NCI-H748 (cell line): ENCODE measurements at regions not wholly inside any gene's neighbourhood (a gene's known extent, or its start where the extent isn't known, plus 50 kb on each side); places are given as distances from the start of the nearest gene placed in this dataset.

Experiments used
- DNase-seq: peaks from one replicate; lab custom pipeline; 2025; ENCODE audit not compliant: unreplicated experiment; lab: John Stamatoyannopoulos, UW

DNA sequence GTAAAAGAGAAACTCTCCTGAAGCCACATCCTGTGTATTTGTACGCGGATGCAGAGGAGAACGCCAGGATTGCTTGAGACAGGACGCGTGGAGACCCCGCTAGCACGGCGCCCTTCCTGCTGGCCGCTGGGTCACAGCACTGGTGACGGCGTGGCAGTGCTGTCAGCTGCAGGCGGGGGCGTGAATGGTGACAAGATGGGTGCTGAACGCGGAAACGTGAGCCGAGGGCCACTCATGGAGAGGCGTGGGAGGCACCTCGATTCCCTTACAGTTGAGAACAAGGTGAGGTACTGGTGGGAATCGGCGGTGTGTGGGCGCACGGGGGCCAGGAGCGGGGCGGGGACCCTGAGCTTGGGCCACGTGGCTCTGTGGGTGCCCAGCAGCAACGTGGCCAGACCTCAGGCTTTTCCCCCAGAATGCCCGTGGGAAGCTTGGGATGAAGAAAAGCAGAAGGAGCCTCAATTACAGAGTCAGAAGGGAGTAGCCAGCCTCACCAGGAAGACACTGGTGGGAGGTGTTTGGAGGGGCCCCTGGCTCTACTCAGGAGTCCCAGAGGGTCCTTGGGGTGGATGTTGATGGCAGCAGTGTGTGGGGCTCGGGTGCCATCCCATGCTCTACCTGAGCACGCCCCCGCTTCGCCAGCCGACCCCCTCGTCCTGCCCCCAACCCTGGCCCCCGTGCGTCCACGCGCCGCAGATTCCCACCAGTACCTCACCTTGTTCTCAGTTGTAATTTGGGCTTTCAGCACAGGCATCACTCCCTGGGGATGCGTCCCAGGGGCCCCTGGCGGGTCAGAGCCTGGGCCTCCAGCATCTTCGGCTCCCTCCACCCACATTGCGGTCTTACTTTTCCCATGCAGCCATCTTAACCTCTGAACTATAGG lies 208.4 kb upstream of the TCERG1L start:
- no peak for DNase-seq

GRCh38 chr10:131531265-131532190 lies 220.0 kb upstream of the TCERG1L start:
- no peak for DNase-seq

DNA sequence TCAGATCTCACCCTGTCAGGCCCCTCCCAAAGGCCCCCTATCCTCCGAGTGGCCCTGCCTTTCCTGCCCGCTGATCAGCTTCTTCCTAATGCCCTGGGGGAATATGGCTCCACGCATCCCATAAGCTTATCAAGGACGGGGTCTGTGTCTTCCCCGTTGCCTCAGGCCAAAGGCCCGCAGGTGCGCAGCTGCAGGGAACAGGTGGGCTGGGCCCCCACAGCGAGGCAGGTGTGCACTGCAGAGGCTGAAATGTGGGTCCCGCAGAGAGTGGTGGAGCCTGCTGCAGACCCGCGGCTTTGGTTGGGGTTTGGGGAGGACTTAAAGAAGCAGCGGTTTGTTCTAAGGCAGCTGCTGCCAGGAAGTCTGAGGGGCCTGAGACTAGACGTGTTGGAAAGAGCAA lies 220.8 kb upstream of the TCERG1L start:
- DNase-seq: peak; percentile 18

DNA sequence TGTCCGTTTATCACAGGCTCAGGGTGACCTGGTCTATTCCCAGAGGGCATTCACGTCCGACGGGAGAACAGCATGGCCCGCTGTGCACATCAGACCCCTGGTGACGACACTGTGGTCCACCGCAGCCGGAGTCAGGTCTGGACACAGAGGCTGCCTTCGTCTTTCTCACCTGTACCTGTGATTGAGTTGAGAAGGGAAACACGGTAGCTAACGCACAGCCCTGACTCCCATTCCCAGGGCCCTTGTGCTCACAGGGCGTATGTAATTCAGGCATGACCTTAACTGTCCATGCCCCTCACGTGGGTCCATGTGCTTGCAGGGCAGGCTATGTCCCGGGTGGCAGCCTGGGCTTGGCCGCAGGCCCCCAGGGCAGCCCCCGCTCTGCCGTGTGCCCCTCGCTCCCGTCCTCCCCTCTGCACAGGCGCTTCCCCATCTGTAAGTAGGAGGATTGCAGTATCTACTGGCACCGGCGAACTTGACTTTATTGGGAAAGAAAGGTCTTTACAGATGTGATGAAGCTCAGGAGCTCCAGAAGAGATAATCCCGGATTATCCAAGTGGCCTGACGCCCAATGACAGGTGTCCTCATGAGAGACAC lies 221.3 kb upstream of the TCERG1L start:
- DNase-seq: no peak

GRCh38 chr10:131533846-131534526 lies 222.5 kb upstream of the TCERG1L start:
- no peak for DNase-seq

- DNase-seq: no peak
Observed at GRCh38 chr10:131534836-131535235, 223.3 kb upstream of the TCERG1L start.

GRCh38 chr10:131536676-131537075 lies 225.2 kb upstream of the TCERG1L start:
- no peak for DNase-seq

DNA sequence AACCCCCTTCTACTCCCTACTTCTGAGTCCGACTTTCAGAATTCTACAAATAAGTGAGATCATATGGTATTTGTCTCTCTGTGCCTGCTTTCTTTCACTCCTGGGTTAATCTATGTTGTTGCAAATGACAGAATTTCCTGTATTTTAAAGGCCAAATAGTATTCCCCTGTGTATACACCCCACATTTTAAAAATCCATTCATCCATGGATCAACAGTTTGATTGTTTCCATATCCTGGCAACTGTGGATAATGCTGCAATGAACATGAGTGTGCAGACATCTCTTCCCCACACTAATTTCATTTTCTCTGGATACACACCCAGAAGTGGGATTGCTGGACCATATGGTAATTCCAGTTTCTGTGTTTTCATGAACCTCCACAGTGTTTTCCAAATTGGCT lies 225.8 kb upstream of the TCERG1L start:
- no peak for DNase-seq

GRCh38 chr10:131544495-131544894 lies 233.0 kb upstream of the TCERG1L start:
- DNase-seq: no peak

- DNase-seq: no peak
Observed at GRCh38 chr10:131546086-131546810, 234.7 kb upstream of the TCERG1L start.

- DNase-seq: no peak
Observed at GRCh38 chr10:131547129-131547799, 235.7 kb upstream of the TCERG1L start.

DNA sequence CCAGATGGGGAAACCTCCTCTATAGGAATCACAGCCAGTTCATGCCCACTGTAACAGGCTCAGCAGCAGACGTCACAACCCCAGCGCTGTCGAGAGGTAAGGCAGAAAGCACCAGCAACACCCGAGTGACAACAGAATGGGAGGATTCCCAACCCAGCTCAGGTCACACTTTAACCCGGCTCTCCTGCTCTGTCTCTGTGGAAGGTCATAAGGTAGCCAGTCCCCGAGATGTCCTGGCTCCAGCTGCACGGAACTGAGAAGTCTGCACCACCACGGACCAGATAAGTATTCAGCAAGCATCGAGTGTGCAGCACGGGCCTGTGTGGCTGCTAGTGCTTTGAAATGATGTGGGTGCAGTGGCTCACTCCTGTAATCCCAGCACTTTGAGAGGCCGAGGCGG lies 236.7 kb upstream of the TCERG1L start:
- no peak for DNase-seq

DNA sequence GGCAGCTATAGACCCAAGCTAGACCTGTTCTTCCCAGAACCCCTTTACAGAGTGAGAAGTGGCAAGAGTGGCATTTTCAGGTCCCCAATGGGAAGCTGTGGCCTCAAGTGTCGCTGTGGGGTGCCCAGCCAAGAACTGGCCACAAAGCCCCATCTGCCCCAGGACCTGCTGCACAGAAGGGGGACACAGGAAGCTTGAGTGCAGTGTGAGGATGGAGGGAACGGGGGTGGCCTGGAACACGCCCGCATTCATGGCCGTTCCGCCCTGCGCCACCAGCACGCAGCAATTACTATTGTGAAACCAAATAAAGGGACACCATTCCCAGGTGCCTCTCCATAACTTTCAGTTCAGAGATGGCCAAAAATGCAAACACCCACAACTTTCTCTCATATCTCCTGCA lies 237.6 kb upstream of the TCERG1L start:
- no peak for DNase-seq

GRCh38 chr10:131553121-131553520 lies 241.6 kb upstream of the TCERG1L start:
- no peak for DNase-seq

DNA sequence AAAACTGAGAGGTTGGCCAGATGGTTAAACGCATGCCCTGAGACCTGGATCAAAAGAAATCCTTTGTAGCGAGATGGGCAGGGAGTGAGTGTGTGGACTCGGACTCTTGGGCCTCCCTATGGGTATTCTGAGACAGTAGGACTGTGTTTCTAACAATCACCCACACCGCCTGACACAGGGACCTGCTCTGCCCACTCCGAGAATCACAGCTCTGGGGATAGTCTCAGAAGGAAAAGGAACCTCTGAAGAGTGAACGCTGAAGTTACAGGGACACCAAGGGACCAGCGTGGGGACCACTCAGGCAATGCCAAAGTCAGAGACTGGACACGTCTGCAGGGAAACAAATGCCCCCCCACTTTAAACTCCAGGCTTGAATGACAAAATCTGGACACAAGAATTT lies 242.1 kb upstream of the TCERG1L start:
- no peak for DNase-seq

- DNase-seq: no peak
Observed at GRCh38 chr10:131554821-131555220, 243.3 kb upstream of the TCERG1L start.

GRCh38 chr10:131555406-131555805 lies 243.9 kb upstream of the TCERG1L start:
- no peak for DNase-seq

DNA sequence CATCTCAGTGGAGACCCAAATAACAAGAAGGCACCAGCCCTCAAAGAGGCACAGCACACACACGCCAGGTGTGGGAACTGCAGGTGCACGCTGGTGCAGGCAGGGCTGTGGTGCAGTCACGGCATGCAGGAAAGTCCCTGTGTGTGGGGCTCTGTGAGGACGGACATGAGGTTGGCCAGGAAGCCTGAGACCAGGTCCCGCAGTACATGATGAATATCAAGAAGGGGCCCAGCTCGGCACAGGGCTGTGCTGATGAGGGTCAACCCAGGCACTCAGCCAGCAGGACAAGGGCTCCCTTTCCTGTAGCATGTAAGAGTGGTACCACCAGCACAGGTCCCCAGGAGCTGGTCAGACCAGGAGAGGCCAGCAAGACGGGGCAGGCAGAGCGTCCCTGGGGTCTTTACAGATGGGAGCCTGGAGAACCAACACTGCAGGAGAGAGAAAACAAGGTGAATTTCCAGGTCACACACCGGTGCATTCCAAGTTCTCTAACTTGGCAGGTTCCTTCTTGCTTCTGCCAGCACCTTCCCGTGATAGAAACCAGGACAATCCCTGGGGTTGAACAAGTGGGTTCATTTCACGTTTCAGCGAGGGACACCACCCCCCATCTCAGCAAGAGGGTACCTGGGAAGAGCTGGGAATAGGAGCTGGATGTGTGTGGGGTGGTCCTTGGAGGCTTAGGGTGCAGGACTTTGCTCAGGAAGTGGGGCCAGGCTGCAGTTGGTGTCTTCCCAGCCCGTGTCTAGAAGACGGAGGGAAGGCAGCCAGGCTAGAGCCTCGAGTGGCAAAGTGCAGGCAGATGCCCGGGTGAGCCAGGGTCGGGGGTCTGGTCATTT lies 244.8 kb upstream of the TCERG1L start:
- no peak for DNase-seq
